Neutrophil (primary cell): ENCODE measurements at regions not wholly inside any gene's neighbourhood (a gene's known extent, or its start where the extent isn't known, plus 50 kb on each side); places are given as distances from the start of the nearest gene placed in this dataset.

Experiments used
- H3K27ac ChIP-seq: fragments of 200-600 bp; sonication (generic); 2 replicates; pipeline ENCODE4 v1.5.1; 2016; ENCODE audit warnings: mild to moderate bottlenecking, moderate library complexity
- H3K27me3 ChIP-seq: fragments of 200-600 bp; sonication (generic); 2 replicates; pipeline ENCODE4 v1.6.0; 2016; ENCODE audit warnings: mild to moderate bottlenecking
- H3K36me3 ChIP-seq: fragments of 200-600 bp; sonication (generic); 2 replicates; pipeline ENCODE4 v1.5.1; 2017
- H3K4me1 ChIP-seq, 2 experiments: fragments of 200-600 bp in 1 of 2; sonication (generic) in 1 of 2; 1 replicate in 1 of 2; 2 replicates in 1 of 2; pipeline versions ENCODE4 v1.5.1 to v1.6.1; 2013 to 2016; ENCODE audit warnings: low read depth in 1 of 2, low read length in 1 of 2, mild to moderate bottlenecking in 1 of 2, moderate library complexity in 1 of 2; ENCODE audit not compliant: control insufficient read depth in 1 of 2, insufficient read depth in 1 of 2
- H3K4me3 ChIP-seq, 2 experiments: fragments of 200-600 bp in 1 of 2; sonication (generic) in 1 of 2; 1 replicate in 1 of 2; 2 replicates in 1 of 2; pipeline ENCODE4 v1.5.1; 2013 to 2016; ENCODE audit warnings: low read depth in 1 of 2, low read length in 1 of 2, mild to moderate bottlenecking in 1 of 2, moderate library complexity in 1 of 2
- H3K9me3 ChIP-seq: fragments of 200-600 bp; sonication (generic); 2 replicates; pipeline ENCODE4 v1.5.1; 2016
- TF ChIP-seq, protein P1 (sequence below): fragments of 200-600 bp; sonication (generic); IDR thresholded peaks from 2 replicates; pipeline ENCODE4 v1.5.1; 2016; ENCODE audit warnings: antibody characterized with exemption

DNA sequence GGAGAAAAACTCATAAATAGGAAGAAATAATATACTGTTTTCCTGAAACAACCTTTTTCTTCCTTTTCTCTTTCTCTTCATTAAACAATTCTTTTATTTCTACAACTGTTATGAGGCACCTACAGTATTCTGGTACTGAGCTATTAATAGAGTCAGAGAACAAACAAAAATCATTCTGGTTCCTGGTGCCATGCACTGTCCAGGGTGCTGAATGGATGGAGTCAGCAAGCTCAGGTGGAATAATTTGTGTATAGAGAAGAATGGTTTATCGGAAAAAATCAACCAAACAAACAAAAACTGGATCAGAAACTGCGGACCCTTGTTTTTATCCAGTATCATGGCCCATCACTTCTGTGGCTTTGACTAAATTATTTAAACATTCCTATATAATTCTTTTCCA lies 430.3 kb upstream of the GOT2 start:
- no peak overlapping the region for H3K4me3 ChIP-seq
- H3K9me3 ChIP-seq: no peaks in the 10 kb centered on the region
- TF ChIP-seq, protein P1, sequence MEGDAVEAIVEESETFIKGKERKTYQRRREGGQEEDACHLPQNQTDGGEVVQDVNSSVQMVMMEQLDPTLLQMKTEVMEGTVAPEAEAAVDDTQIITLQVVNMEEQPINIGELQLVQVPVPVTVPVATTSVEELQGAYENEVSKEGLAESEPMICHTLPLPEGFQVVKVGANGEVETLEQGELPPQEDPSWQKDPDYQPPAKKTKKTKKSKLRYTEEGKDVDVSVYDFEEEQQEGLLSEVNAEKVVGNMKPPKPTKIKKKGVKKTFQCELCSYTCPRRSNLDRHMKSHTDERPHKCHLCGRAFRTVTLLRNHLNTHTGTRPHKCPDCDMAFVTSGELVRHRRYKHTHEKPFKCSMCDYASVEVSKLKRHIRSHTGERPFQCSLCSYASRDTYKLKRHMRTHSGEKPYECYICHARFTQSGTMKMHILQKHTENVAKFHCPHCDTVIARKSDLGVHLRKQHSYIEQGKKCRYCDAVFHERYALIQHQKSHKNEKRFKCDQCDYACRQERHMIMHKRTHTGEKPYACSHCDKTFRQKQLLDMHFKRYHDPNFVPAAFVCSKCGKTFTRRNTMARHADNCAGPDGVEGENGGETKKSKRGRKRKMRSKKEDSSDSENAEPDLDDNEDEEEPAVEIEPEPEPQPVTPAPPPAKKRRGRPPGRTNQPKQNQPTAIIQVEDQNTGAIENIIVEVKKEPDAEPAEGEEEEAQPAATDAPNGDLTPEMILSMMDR: no peak
- H3K27me3 ChIP-seq: no peaks in the 10 kb centered on the region
- no peak overlapping the region for H3K27ac ChIP-seq
- H3K36me3 ChIP-seq: no peaks in the 10 kb centered on the region
- no peaks in the 10 kb centered on the region for H3K4me1 ChIP-seq

DNA sequence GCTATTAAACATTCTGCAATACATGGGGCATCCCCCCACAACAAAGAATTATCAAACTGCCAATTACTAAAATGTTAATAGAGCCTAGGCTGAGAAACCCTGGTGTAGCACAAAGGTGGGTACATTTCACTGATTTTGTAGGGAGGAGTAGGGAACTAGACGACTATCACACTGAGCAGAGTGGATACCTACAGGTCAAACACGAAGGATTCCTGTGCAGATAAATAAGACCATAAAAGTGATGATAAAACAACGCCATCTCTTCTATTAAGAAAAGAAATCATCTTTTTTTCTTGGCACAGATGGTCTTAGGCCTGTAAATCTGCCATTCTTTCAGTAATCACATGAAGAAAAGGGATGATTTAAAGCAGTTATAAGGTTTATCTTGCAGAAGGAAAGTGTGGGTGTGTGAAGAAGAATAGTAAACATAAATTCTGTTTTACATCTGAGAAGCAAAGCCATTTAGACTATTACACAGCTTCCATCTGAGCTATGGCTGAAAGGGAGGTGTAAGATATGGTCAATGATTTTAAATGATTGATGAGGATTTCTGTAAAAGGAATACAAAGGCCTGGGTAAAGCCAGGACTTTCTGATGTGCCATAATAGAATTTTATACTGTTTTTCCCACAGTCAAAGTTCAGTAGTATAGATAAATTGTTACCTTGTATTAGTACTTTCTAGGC lies 429.4 kb upstream of the GOT2 start:
- TF ChIP-seq, protein P1: no peak
- H3K4me3 ChIP-seq: no peak overlapping the region
- H3K4me1 ChIP-seq: no peaks in the 10 kb centered on the region
- H3K9me3 ChIP-seq: no peaks in the 10 kb centered on the region
- H3K27ac ChIP-seq: no peak overlapping the region
- H3K36me3 ChIP-seq: no peaks in the 10 kb centered on the region
- H3K27me3 ChIP-seq: no peaks in the 10 kb centered on the region

DNA sequence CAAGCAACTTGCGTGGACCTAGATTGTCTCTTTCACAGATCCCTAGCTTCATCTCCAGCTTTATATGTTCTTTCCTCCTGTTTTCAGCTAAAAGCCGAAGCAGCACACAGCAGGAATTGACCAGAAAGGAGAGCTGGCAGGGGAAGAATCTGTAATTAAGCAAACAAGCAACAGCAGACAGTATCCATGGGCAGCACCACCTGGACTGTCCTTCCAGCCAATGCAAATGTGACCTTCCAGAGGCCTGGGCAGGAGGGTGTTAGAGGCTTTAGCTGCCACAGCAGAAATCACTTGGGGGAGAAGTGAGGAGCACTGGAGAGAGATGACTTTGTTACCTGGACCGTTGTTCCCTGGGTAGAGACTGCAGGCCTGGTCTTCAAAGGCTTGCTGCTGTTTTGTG lies 427.6 kb upstream of the GOT2 start:
- TF ChIP-seq, protein P1: no peak
- no peaks in the 10 kb centered on the region for H3K36me3 ChIP-seq
- no peaks in the 10 kb centered on the region for H3K4me1 ChIP-seq
- H3K4me3 ChIP-seq: no peak overlapping the region
- H3K27me3 ChIP-seq: no peaks in the 10 kb centered on the region
- H3K9me3 ChIP-seq: no peaks in the 10 kb centered on the region
- H3K27ac ChIP-seq: no peak overlapping the region

DNA sequence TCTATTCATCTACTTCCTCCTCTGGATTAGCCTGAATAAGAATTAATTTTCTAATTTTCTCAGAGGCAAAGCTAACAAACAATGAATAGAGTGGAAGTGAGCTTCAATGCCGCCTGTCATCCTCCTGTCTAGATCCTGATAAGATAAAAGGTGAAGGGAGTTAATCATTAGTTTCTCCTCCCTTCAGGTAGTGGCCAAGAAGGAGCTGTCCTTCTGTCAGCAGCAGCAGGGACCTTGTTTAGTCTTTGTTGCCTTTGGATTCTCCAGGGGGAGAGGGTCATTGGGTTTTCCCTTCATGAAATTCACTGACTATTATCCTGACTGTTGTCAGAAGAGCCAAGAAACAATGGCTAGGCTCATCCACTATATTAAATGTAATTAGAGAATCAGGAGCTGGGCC lies 420.2 kb upstream of the GOT2 start:
- H3K27me3 ChIP-seq: no peaks in the 10 kb centered on the region
- TF ChIP-seq, protein P1: no peak
- H3K4me3 ChIP-seq: no peak overlapping the region
- H3K4me1 ChIP-seq: no peaks in the 10 kb centered on the region
- H3K27ac ChIP-seq: no peak overlapping the region
- no peaks in the 10 kb centered on the region for H3K36me3 ChIP-seq
- no peaks in the 10 kb centered on the region for H3K9me3 ChIP-seq

DNA sequence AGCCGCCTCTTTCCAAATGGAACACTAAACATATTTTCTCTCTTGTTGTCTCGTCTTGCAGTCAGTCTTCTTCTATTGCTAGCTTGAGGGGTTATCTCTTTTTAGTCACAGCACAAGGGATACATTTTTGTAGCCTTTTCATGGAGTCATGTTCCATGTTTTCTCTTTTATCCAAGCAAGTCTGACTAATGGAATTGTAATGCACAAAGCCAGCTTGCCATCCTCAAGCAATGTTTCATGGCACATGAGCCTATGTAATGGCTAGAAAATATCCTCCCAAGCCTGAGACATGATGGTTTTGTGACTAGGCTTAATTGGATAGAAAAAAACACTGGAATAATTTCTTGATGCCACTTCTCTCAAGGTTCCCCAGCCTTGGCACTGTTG lies 414.6 kb upstream of the GOT2 start:
- Histone ChIP-seq H3K9me3 (no peaks in the 10 kb centered on the region), H3K27ac (no peak overlapping the region), H3K4me1 (peaks cover 0 to under 1% of the 10 kb centered on the region in 2 experiments), H3K27me3 (no peaks in the 10 kb centered on the region), H3K4me3 (no peak overlapping the region), H3K36me3 (no peaks in the 10 kb centered on the region)
- TF ChIP-seq, protein P1: no peak
